H1 (cell line): ENCODE measurements at regions not wholly inside any gene's neighbourhood (a gene's known extent, or its start where the extent isn't known, plus 50 kb on each side); places are given as distances from the start of the nearest gene placed in this dataset.
A peak's percentile ranks its signal among the peaks of the same experiment; 100 is the strongest.

Experiments used
- CTCF ChIA-PET: fragments of 300-600 bp; sonication (Branson Sonifier 250); formaldehyde crosslinking; loops from one replicate; lab custom pipeline; 2021; ENCODE audit not compliant: partially characterized antibody; lab: Charles Lee
- POLR2A ChIA-PET: fragments of 300-600 bp; sonication (Branson Sonifier 250); formaldehyde crosslinking; loops from one replicate; lab custom pipeline; 2021; ENCODE audit warnings: inconsistent platforms; ENCODE audit not compliant: partially characterized antibody; lab: Charles Lee
- DNase-seq, 2 experiments: peaks; one replicate each; pipeline versions ENCODE4 v3.0.0 to v3.0.0-alpha.2; 2010 to 2022; ENCODE audit warnings: low spot score in 2 of 2, low read depth in 1 of 2, mixed read lengths in 1 of 2
- FAIRE-seq: peaks from 2 replicates; lab custom pipeline; 2011; peaks lifted over from hg19 to GRCh38; lab: Jason Lieb, UNC
- H2AFZ ChIP-seq: 2 replicates; pipeline ENCODE4 v1.8.1; 2012; ENCODE audit warnings: low read length, inconsistent platforms
- H2AK5ac ChIP-seq: 2 replicates; pipeline ENCODE4 v1.6.1; 2013; ENCODE audit warnings: low read depth, low read length
- H2BK120ac ChIP-seq: replicated peaks from 2 replicates; pipeline ENCODE3; 2013; ENCODE audit warnings: low read depth, low read length, inconsistent platforms
- H2BK12ac ChIP-seq: 2 replicates; pipeline ENCODE4 v1.6.1; 2013; ENCODE audit warnings: low read depth, low read length
- H2BK15ac ChIP-seq: 2 replicates; pipeline ENCODE4 v1.6.1; 2013; ENCODE audit warnings: low read length
- H2BK20ac ChIP-seq: 2 replicates; pipeline ENCODE4 v1.6.1; 2013; ENCODE audit warnings: low read length
- H2BK5ac ChIP-seq: 2 replicates; pipeline ENCODE4 v1.6.1; 2013; ENCODE audit warnings: low read depth, low read length
- H3K14ac ChIP-seq: 2 replicates; pipeline ENCODE4 v1.6.1; 2013; ENCODE audit warnings: inconsistent platforms; ENCODE audit not compliant: insufficient read length
- H3K18ac ChIP-seq: 2 replicates; pipeline ENCODE4 v1.6.1; 2013; ENCODE audit warnings: low read length; ENCODE audit errors: extremely low read depth
- H3K23ac ChIP-seq: 2 replicates; pipeline ENCODE4 v1.6.1; 2013; ENCODE audit warnings: inconsistent platforms; ENCODE audit not compliant: insufficient read length
- H3K23me2 ChIP-seq: 2 replicates; pipeline ENCODE4 v1.6.1; 2013; ENCODE audit warnings: low read depth, low read length
- H3K27ac ChIP-seq: 2 replicates; pipeline ENCODE4 v1.6.1; 2011; ENCODE audit warnings: low read depth, low read length, inconsistent platforms
- H3K27me3 ChIP-seq, 4 experiments: replicated peaks in 1 of 4; 1 replicate in 1 of 4; 2 replicates in 3 of 4; pipeline versions ENCODE4 v1.6.1 to v1.8.1; 2011 to 2013; ENCODE audit warnings: low read length in 3 of 4, mild to moderate bottlenecking in 3 of 4, inconsistent platforms in 2 of 4, mixed read lengths in 2 of 4, moderate library complexity in 1 of 4; ENCODE audit not compliant: control insufficient read depth in 3 of 4, insufficient read depth in 3 of 4; ENCODE audit errors: extremely low read depth in 1 of 4
- H3K36me3 ChIP-seq, 4 experiments: 2 replicates each; pipeline versions ENCODE4 v1.6.1 to v1.8.1; 2011 to 2013; ENCODE audit warnings: mild to moderate bottlenecking in 4 of 4, low read length in 3 of 4, moderate library complexity in 2 of 4, control low read depth in 1 of 4, inconsistent platforms in 1 of 4; ENCODE audit not compliant: insufficient read depth in 4 of 4, control insufficient read depth in 2 of 4
- H3K4ac ChIP-seq: replicated peaks from 2 replicates; pipeline ENCODE3; 2013; ENCODE audit warnings: low read length, low read depth, mixed read lengths, inconsistent platforms; ENCODE audit not compliant: insufficient read length
- H3K4me1 ChIP-seq, 4 experiments: replicated peaks in 1 of 4; 1 replicate in 1 of 4; 2 replicates in 3 of 4; pipeline versions ENCODE4 v1.6.1 to v1.8.1; 2011 to 2013; ENCODE audit warnings: low read length in 3 of 4, inconsistent platforms in 2 of 4, mixed read lengths in 1 of 4; ENCODE audit not compliant: insufficient read depth in 4 of 4, control insufficient read depth in 3 of 4
- H3K4me2 ChIP-seq, 2 experiments: 2 replicates each; pipeline versions ENCODE4 v1.6.1 to v1.8.1; 2011 to 2013; ENCODE audit warnings: low read depth in 2 of 2, low read length in 2 of 2, control low read depth in 1 of 2, inconsistent platforms in 1 of 2, mild to moderate bottlenecking in 1 of 2; ENCODE audit not compliant: insufficient read depth in 1 of 2
- H3K4me3 ChIP-seq, 4 experiments: fragments of 200-600, 300-600 bp in 1 of 4; sonication (generic), shearing (Covaris generic), sonication (Bioruptor Twin) in 1 of 4; 2 replicates each; pipeline versions ENCODE4 v1.5.1 to v1.8.1; 2011 to 2016; ENCODE audit warnings: low read length in 4 of 4, low read depth in 3 of 4, control low read depth in 2 of 4, inconsistent platforms in 2 of 4, mild to moderate bottlenecking in 2 of 4, mixed read lengths in 1 of 4, moderate library complexity in 1 of 4; ENCODE audit not compliant: insufficient read depth in 2 of 4; ENCODE audit errors: extremely low read depth in 1 of 4
- H3K56ac ChIP-seq: replicated peaks from 2 replicates; pipeline ENCODE3; 2013; ENCODE audit warnings: low read depth, mild to moderate bottlenecking, mixed read lengths, low read length, inconsistent platforms; ENCODE audit not compliant: insufficient read length
- H3K79me1 ChIP-seq: 2 replicates; pipeline ENCODE4 v1.6.1; 2013; ENCODE audit warnings: low read depth, low read length, control low read depth
- H3K79me2 ChIP-seq, 2 experiments: 2 replicates each; pipeline versions ENCODE4 v1.6.1 to v1.8.1; 2012 to 2013; ENCODE audit warnings: low read length in 2 of 2, mild to moderate bottlenecking in 2 of 2, inconsistent platforms in 1 of 2; ENCODE audit not compliant: insufficient read depth in 2 of 2, control insufficient read depth in 1 of 2
- H3K9ac ChIP-seq, 4 experiments: replicated peaks in 1 of 4; 1 replicate in 1 of 4; 2 replicates in 3 of 4; pipeline versions ENCODE4 v1.6.1 to v1.8.1; 2011 to 2013; ENCODE audit warnings: low read depth in 3 of 4, low read length in 3 of 4, control low read depth in 2 of 4, mild to moderate bottlenecking in 2 of 4, moderate library complexity in 2 of 4, inconsistent platforms in 1 of 4; ENCODE audit errors: extremely low read depth in 1 of 4
- H3K9me3 ChIP-seq, 2 experiments: 2 replicates each; pipeline versions ENCODE4 v1.6.1 to v1.8.1; 2012 to 2013; ENCODE audit warnings: mild to moderate bottlenecking in 2 of 2, moderate library complexity in 2 of 2, control low read depth in 1 of 2, inconsistent platforms in 1 of 2, low read depth in 1 of 2, low read length in 1 of 2, mixed read lengths in 1 of 2; ENCODE audit not compliant: insufficient read depth in 2 of 2
- H4K20me1 ChIP-seq, 2 experiments: replicated peaks in 1 of 2; 2 replicates each; pipeline versions ENCODE3 to v1.8.1; 2011 to 2013; ENCODE audit warnings: inconsistent platforms in 2 of 2, low read length in 2 of 2, mild to moderate bottlenecking in 1 of 2; ENCODE audit not compliant: insufficient read depth in 2 of 2, control insufficient read depth in 1 of 2
- H4K5ac ChIP-seq: 2 replicates; pipeline ENCODE4 v1.6.1; 2013; ENCODE audit warnings: low read length, low read depth, mixed read lengths, inconsistent platforms; ENCODE audit not compliant: insufficient read length
- H4K8ac ChIP-seq: 2 replicates; pipeline ENCODE4 v1.8.0; 2013; ENCODE audit warnings: mild to moderate bottlenecking, moderate library complexity, low read length, inconsistent platforms; ENCODE audit not compliant: insufficient read depth; ENCODE audit errors: extremely low read depth
- H4K91ac ChIP-seq: replicated peaks from 2 replicates; pipeline ENCODE3; 2013; ENCODE audit warnings: low read length, mixed read lengths, inconsistent platforms; ENCODE audit not compliant: insufficient read length
- BACH1 ChIP-seq: IDR thresholded peaks from 2 replicates; pipeline ENCODE4 v1.6.1; 2012; ENCODE audit warnings: low read length, improper control_type of control experiment
- CEBPB ChIP-seq: IDR thresholded peaks from 2 replicates; pipeline ENCODE4 v1.6.1; 2012; ENCODE audit warnings: low read depth, low read length
- HDAC2 ChIP-seq, 2 experiments: fragments of 300-600 bp in 1 of 2; sonication (generic) in 1 of 2; IDR thresholded peaks; 2 replicates each; pipeline ENCODE4 v1.6.1; 2011 to 2012; ENCODE audit warnings: low read depth in 2 of 2, low read length in 2 of 2, mild to moderate bottlenecking in 2 of 2, moderate library complexity in 2 of 2, borderline replicate concordance in 1 of 2, inconsistent platforms in 1 of 2
- HDAC6 ChIP-seq: IDR thresholded peaks from one replicate; pipeline ENCODE4 v1.7.1; 2012; ENCODE audit warnings: low read depth, mild to moderate bottlenecking, inconsistent platforms, low read length, moderate library complexity
- MAFK ChIP-seq: IDR thresholded peaks from 2 replicates; pipeline ENCODE4 v1.6.1; 2012; ENCODE audit warnings: low read depth, mild to moderate bottlenecking, improper control_type of control experiment, low read length
- RBBP5 ChIP-seq: IDR thresholded peaks from 2 replicates; pipeline ENCODE4 v1.7.1; 2012; ENCODE audit warnings: low read depth, mild to moderate bottlenecking, inconsistent platforms, low read length, moderate library complexity, borderline replicate concordance
- SIRT6 ChIP-seq: IDR thresholded peaks from one replicate; pipeline ENCODE4 v1.7.1; 2012; ENCODE audit warnings: low read length, inconsistent platforms
- WGBS, 2 experiments: shearing (Covaris generic) in 1 of 2; methylation state at CpG; one replicate each; pipeline versions ENCODE4 v1.1.6 to v1.1.7; 2013 to 2015; ENCODE audit warnings: low lambda C conversion rate in 2 of 2, mixed read lengths in 2 of 2, inconsistent platforms in 1 of 2, low coverage in 1 of 2, missing lambda C conversion rate in 1 of 2; ENCODE audit not compliant: insufficient replicate concordance in 2 of 2, insufficient coverage in 1 of 2, insufficient read length in 1 of 2; ENCODE audit errors: extremely low coverage in 1 of 2, missing lambda C conversion rate in 1 of 2; 5-methylcytosine and 5-hydroxymethylcytosine counted together

GRCh38 chr9:135022191-135022870 is 65.1 kb upstream of the OLFM1 start:
- Histone ChIP-seq H2BK20ac (no peak overlapping the region), H4K20me1 (no peaks in the 10 kb centered on the region), H3K4me2 (no peak overlapping the region), H2AFZ (no peak overlapping the region), H3K23ac (no peak overlapping the region), H3K79me2 (no peaks in the 10 kb centered on the region), H2BK15ac (no peak overlapping the region), H2BK5ac (no peak overlapping the region), H3K4me1 (no peaks in the 10 kb centered on the region), H3K9ac (no peak overlapping the region), H3K23me2 (no peaks in the 10 kb centered on the region), H3K18ac (no peak overlapping the region), H3K27ac (no peak overlapping the region), H3K79me1 (0 out of 2 replicates have a peak, but pooled peaks cover 2% of the 10 kb centered on the region), H4K5ac (no peak overlapping the region), H3K36me3 (no peaks in the 10 kb centered on the region), H4K8ac (no peak overlapping the region), H3K9me3 (no peaks in the 10 kb centered on the region), H3K4me3 (no peak overlapping the region), H3K4ac (peak overlapping the region; percentile 14), H2AK5ac (no peak overlapping the region), H2BK120ac (no peak overlapping the region), H3K14ac (no peak overlapping the region), H3K56ac (no peak overlapping the region), H4K91ac (no peak overlapping the region), H3K27me3 (no peaks in the 10 kb centered on the region), H2BK12ac (no peak overlapping the region)
- no peak for FAIRE-seq
- DNase-seq, result no peak
- TF ChIP-seq RBBP5, result no peak
- no peak for TF ChIP-seq MAFK
- no peak for TF ChIP-seq CEBPB
- TF ChIP-seq SIRT6, result no peak
- no peak for TF ChIP-seq HDAC6
- no peak for TF ChIP-seq BACH1
- no peak for TF ChIP-seq HDAC2 (IDR thresholded peaks at IDR 0.05; ENCODE audit: borderline replicate concordance in 1 of 2, low read depth in 2 of 2, low read length in 2 of 2)
- ChIA-PET CTCF (interaction anchor here (0.6 to 1.4 kb wide), 3 partner anchors 15 to 71 kb away, joined by 3 read pairs; no protein-coding TSS in a partner anchor), POLR2A (no interaction called here)
- 89% methylated on average over 16 of the region's 18 CpGs; no CpG with 5 or more reads in 1 of the 2 experiments for WGBS, 2 experiments
